ENCODE measurements at regions not wholly inside any gene's neighbourhood (a gene's known extent, or its start where the extent isn't known, plus 50 kb on each side); places are given as distances from the start of the nearest gene placed in this dataset.
A peak's percentile ranks its signal among the peaks of the same experiment; 100 is the strongest.

- H3K9me3 ChIP-seq (ENCODE audit: control insufficient read depth, insufficient read depth, low read depth, low read length), result no peaks in the 10 kb centered on the region
- no peak for TF ChIP-seq CTCF (IDR thresholded peaks at IDR 0.05)
- peak; percentile 83 for TF ChIP-seq TCF7L2 (IDR thresholded peaks at IDR 0.05; ENCODE audit: low read depth, low read length)
- intact Hi-C loops (cut with micrococcal nuclease; ENCODE audit: unreplicated experiment), result no loop called here
- no peaks in the 10 kb centered on the region for H3K4me1 ChIP-seq (ENCODE audit: control insufficient read depth, insufficient read depth, low read length)
- no peak for DNase-seq (ENCODE audit: low read depth, low spot score)
- ChIA-PET POLR2A (no interaction called here), CTCF (no interaction called here)
- H3K27me3 ChIP-seq (ENCODE audit: control insufficient read depth, insufficient read depth, low read length), result no peaks in the 10 kb centered on the region
- BruUV-seq (replicated peaks), result no TSS peak
- in situ Hi-C loops (cut with HindIII; ENCODE audit: low pct_unique_long_range_greater_than_20kb, low sequenced_read_pairs), result no loop called here
- no peaks in the 10 kb centered on the region for H3K36me3 ChIP-seq (ENCODE audit: control insufficient read depth, insufficient read depth, low read length)
- ATAC-seq, result no peak
- no peak overlapping the region for H3K4me3 ChIP-seq (ENCODE audit: low read depth in 2 of 2, low read length in 2 of 2)
- H3K27ac ChIP-seq (ENCODE audit: low read length), result peak overlapping the region; percentile 63; the same call in 1 of the 2 replicates
Observed at GRCh38 chr18:70627182-70627802, 338.4 kb downstream of the SOCS6 start.

DNA sequence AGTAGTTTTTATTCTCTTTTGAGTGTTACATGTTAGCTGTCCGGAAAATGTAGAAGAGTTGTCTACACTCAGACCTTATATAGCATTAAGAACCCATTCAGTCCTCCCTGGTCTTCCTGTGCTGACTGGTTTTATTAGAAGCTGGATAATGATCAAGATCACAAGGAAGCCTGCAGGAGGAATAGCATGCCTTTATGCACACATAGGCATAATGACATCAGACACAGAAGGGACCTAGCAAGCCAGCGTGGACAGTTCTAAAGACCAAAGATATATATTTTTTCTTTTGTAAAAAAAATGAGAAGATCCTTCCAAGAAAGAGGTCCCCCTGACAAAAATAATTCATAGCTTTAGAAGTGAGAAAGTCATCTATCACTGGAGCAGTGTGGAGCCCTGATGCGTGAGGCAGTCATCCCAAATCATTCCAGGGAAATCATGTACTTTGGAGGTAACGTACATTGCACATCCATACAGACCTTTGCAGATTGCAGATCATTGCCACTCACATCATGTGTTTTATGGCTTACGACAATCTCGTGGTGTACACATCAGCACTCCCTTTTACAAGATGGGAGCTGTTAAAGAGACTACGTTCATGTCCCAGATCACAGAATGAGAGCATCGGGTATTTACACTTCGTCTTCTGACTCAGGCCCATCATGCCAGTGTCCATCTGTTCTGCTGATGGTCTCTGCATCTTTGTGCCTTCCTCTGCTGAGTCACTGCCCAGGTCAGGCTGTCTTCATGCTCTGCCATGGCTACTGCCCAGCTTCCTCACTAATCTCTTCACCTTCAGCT, 334.0 kb downstream of the SOCS6 start:
- POLR2A ChIA-PET, result no interaction called here
- Histone ChIP-seq H3K4me3 (ENCODE audit: low read depth in 2 of 2, low read length in 2 of 2) (no peak overlapping the region), H3K27ac (ENCODE audit: low read length) (no peak overlapping the region), H3K36me3 (ENCODE audit: control insufficient read depth, insufficient read depth, low read length) (no peaks in the 10 kb centered on the region), H3K9me3 (ENCODE audit: control insufficient read depth, insufficient read depth, low read depth, low read length) (no peaks in the 10 kb centered on the region), H3K4me1 (ENCODE audit: control insufficient read depth, insufficient read depth, low read length) (no peaks in the 10 kb centered on the region), H3K27me3 (ENCODE audit: control insufficient read depth, insufficient read depth, low read length) (no peaks in the 10 kb centered on the region)
- BruUV-seq (replicated peaks), result no TSS peak
- in situ Hi-C loops (cut with HindIII; ENCODE audit: low pct_unique_long_range_greater_than_20kb, low sequenced_read_pairs), result no loop called here
- DNase-seq (ENCODE audit: low read depth, low spot score) (no peak), ATAC-seq (no peak)
- TF ChIP-seq TCF7L2 (IDR thresholded peaks at IDR 0.05; ENCODE audit: low read depth, low read length) (no peak), REST (IDR thresholded peaks at IDR 0.05; ENCODE audit: insufficient read depth in 1 of 2, low read depth in 2 of 2, low read length in 1 of 2) (no peak), CTCF (IDR thresholded peaks at IDR 0.05) (no peak), POLR2AphosphoS5 (IDR thresholded peaks at IDR 0.05; ENCODE audit: low read depth, low read length) (no peak), SIN3A (IDR thresholded peaks at IDR 0.05; ENCODE audit: borderline replicate concordance, insufficient read depth, low read depth, low read length) (no peak)
- CTCF ChIA-PET, result no interaction called here
- intact Hi-C loops (cut with micrococcal nuclease; ENCODE audit: unreplicated experiment), result no loop called here
